SK-N-SH treated with all-trans-retinoic acid at 6 μM for 48 hours (cell line): ENCODE measurements at regions not wholly inside any gene's neighbourhood (a gene's known extent, or its start where the extent isn't known, plus 50 kb on each side); places are given as distances from the start of the nearest gene placed in this dataset.

Experiments used
- CREB5 ChIP-seq: fragments of 250-450 bp; sonication (Bioruptor Pico); IDR thresholded peaks from 2 replicates; pipeline ENCODE4 v1.5.1; 2020; ENCODE audit warnings: low read depth, mild to moderate bottlenecking, moderate library complexity
- PATZ1 ChIP-seq: fragments of 250-450 bp; sonication (Bioruptor Pico); IDR thresholded peaks from 2 replicates; pipeline ENCODE4 v1.8.0; 2020; ENCODE audit warnings: mild to moderate bottlenecking, moderate library complexity, borderline replicate concordance
- PPARA ChIP-seq: fragments of 250-450 bp; sonication (Bioruptor Pico); IDR thresholded peaks from 2 replicates; pipeline ENCODE4 v1.5.0; 2020; ENCODE audit warnings: mild to moderate bottlenecking, borderline replicate concordance
- RARB ChIP-seq: fragments of 250-450 bp; sonication (Bioruptor Pico); IDR thresholded peaks from 2 replicates; pipeline ENCODE4 v1.8.0; 2021; ENCODE audit warnings: mild to moderate bottlenecking, moderate library complexity
- TCF4 ChIP-seq: fragments of 250-450 bp; sonication (Bioruptor Pico); IDR thresholded peaks from 2 replicates; pipeline ENCODE4 v1.8.0; 2021; ENCODE audit warnings: mild to moderate bottlenecking, moderate library complexity, borderline replicate concordance
- ZC3H10 ChIP-seq: fragments of 250-450 bp; sonication (Bioruptor Pico); IDR thresholded peaks from 2 replicates; pipeline ENCODE4 v1.5.1; 2021; ENCODE audit warnings: mild to moderate bottlenecking, moderate library complexity
- ZFP3 ChIP-seq: fragments of 250-450 bp; sonication (Bioruptor Pico); IDR thresholded peaks from 2 replicates; pipeline ENCODE4 v1.5.0; 2020; ENCODE audit warnings: mild to moderate bottlenecking, moderate library complexity
- ZFP30 ChIP-seq: fragments of 450-650 bp; formaldehyde crosslinking; IDR thresholded peaks from 2 replicates; pipeline ENCODE4 v1.5.0; 2022; ENCODE audit warnings: mild to moderate bottlenecking, moderate library complexity
- TF ChIP-seq, protein P1 (sequence below): fragments of 250-450 bp; sonication (Bioruptor Pico); IDR thresholded peaks from 2 replicates; pipeline ENCODE4 v1.5.1; 2021; ENCODE audit warnings: mild to moderate bottlenecking, moderate library complexity
- TF ChIP-seq, protein P2 (sequence below): fragments of 250-450 bp; sonication (Bioruptor Pico); IDR thresholded peaks from 2 replicates; pipeline ENCODE4 v1.8.0; 2021; ENCODE audit warnings: low read depth, mild to moderate bottlenecking, moderate library complexity, borderline replicate concordance

- TF ChIP-seq TCF4: no peak
- no peak for TF ChIP-seq ZFP3
- no peak for TF ChIP-seq ZC3H10
- TF ChIP-seq ZFP30 (CRISPR knock-in tag): no peak
- no peak for TF ChIP-seq PPARA (CRISPR knock-in tag)
- TF ChIP-seq, protein P1, sequence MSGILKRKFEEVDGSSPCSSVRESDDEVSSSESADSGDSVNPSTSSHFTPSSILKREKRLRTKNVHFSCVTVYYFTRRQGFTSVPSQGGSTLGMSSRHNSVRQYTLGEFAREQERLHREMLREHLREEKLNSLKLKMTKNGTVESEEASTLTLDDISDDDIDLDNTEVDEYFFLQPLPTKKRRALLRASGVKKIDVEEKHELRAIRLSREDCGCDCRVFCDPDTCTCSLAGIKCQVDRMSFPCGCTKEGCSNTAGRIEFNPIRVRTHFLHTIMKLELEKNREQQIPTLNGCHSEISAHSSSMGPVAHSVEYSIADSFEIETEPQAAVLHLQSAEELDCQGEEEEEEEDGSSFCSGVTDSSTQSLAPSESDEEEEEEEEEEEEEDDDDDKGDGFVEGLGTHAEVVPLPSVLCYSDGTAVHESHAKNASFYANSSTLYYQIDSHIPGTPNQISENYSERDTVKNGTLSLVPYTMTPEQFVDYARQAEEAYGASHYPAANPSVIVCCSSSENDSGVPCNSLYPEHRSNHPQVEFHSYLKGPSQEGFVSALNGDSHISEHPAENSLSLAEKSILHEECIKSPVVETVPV (CRISPR knock-in tag): no peak
- TF ChIP-seq CREB5: no peak
- no peak for TF ChIP-seq RARB (CRISPR knock-in tag)
- TF ChIP-seq, protein P2, sequence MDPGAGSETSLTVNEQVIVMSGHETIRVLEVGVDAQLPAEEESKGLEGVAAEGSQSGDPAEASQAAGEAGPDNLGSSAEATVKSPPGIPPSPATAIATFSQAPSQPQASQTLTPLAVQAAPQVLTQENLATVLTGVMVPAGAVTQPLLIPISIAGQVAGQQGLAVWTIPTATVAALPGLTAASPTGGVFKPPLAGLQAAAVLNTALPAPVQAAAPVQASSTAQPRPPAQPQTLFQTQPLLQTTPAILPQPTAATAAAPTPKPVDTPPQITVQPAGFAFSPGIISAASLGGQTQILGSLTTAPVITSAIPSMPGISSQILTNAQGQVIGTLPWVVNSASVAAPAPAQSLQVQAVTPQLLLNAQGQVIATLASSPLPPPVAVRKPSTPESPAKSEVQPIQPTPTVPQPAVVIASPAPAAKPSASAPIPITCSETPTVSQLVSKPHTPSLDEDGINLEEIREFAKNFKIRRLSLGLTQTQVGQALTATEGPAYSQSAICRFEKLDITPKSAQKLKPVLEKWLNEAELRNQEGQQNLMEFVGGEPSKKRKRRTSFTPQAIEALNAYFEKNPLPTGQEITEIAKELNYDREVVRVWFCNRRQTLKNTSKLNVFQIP (CRISPR knock-in tag): no peak
- TF ChIP-seq PATZ1 (CRISPR knock-in tag): no peak
Observed at GRCh38 chr3:144185276-144185675, 213.7 kb downstream of the DIPK2A start.
